ENCODE measurements at regions not wholly inside any gene's neighbourhood (a gene's known extent, or its start where the extent isn't known, plus 50 kb on each side); places are given as distances from the start of the nearest gene placed in this dataset.

- TF ChIP-seq SMAD3 (CRISPR knock-in tag; IDR thresholded peaks at IDR 0.05; ENCODE audit: borderline replicate concordance) (no peak), GRHL2 (CRISPR knock-in tag; IDR thresholded peaks at IDR 0.05; ENCODE audit: insufficient replicate concordance, severe bottlenecking) (no peak)
- Mint-ChIP-seq H3K27ac (no peak overlapping the region), H3K9me3 (peaks cover 29% of the 10 kb centered on the region), H3K27me3 (ENCODE audit: low read depth) (no peaks in the 10 kb centered on the region; the same call in 1 of the 2 replicates), H3K36me3 (peaks cover 8% of the 10 kb centered on the region), H3K4me3 (no peak overlapping the region), H3K4me1 (no peaks in the 10 kb centered on the region)
- ChIA-PET POLR2A (no interaction called here), CTCF (interaction anchor here (1.2 kb wide), 1 partner anchor 16 kb away, joined by 4 read pairs; no protein-coding TSS in a partner anchor)
- ATAC-seq (no peak), DNase-seq (ENCODE audit: low spot score) (no peak)
Observed at GRCh38 chr22:34476762-34477161, 556.5 kb upstream of the LARGE1 start.

GRCh38 chr22:34481090-34481489 lies 560.8 kb upstream of the LARGE1 start:
- ATAC-seq (no peak), DNase-seq (ENCODE audit: low spot score) (no peak)
- peaks cover 9% of the 10 kb centered on the region for H3K36me3 Mint-ChIP-seq
- no peak for TF ChIP-seq NR3C1 (CRISPR knock-in tag; conservative IDR thresholded peaks at IDR 0.05; ENCODE audit: low read depth)
- TF ChIP-seq SP1 (CRISPR knock-in tag; conservative IDR thresholded peaks at IDR 0.05): no peak
- TF ChIP-seq EMX1 (CRISPR knock-in tag; IDR thresholded peaks at IDR 0.05): no peak
- no peak for TF ChIP-seq ZNF512 (CRISPR knock-in tag; IDR thresholded peaks at IDR 0.05; ENCODE audit: borderline replicate concordance)
- TF ChIP-seq ARID4B (CRISPR knock-in tag; IDR thresholded peaks at IDR 0.05; ENCODE audit: borderline replicate concordance): no peak
- TF ChIP-seq ZBTB43 (CRISPR knock-in tag; IDR thresholded peaks at IDR 0.05): no peak
- TF ChIP-seq SMAD4 (CRISPR knock-in tag; IDR thresholded peaks at IDR 0.05): no peak
- TF ChIP-seq KAT7 (CRISPR knock-in tag; IDR thresholded peaks at IDR 0.05; ENCODE audit: borderline replicate concordance): no peak
- no peak for TF ChIP-seq ATF3 (CRISPR knock-in tag; conservative IDR thresholded peaks at IDR 0.05)
- TF ChIP-seq AR (CRISPR knock-in tag; IDR thresholded peaks at IDR 0.05): no peak
- no peak for TF ChIP-seq PREB (CRISPR knock-in tag; IDR thresholded peaks at IDR 0.05; ENCODE audit: borderline replicate concordance)
- no peak for TF ChIP-seq NFATC4 (CRISPR knock-in tag; IDR thresholded peaks at IDR 0.05)
- TF ChIP-seq SOX15 (CRISPR knock-in tag; IDR thresholded peaks at IDR 0.05): no peak
- no peak for TF ChIP-seq CDX4 (CRISPR knock-in tag; IDR thresholded peaks at IDR 0.05; ENCODE audit: borderline replicate concordance)
- no peak for TF ChIP-seq ZNF232 (CRISPR knock-in tag; IDR thresholded peaks at IDR 0.05)
- TF ChIP-seq ZNF121 (CRISPR knock-in tag; IDR thresholded peaks at IDR 0.05): no peak
- no peaks in the 10 kb centered on the region for H3K4me1 Mint-ChIP-seq
- ChIA-PET CTCF (no interaction called here), POLR2A (no interaction called here)
- H3K9me3 Mint-ChIP-seq: peaks cover 35% of the 10 kb centered on the region
- H3K27ac Mint-ChIP-seq: no peak overlapping the region
- no peaks in the 10 kb centered on the region; the same call in 1 of the 2 replicates for H3K27me3 Mint-ChIP-seq (ENCODE audit: low read depth)
- no peak overlapping the region for H3K4me3 Mint-ChIP-seq

Data from WTC11 (cell line).